Mesenchymal stem cell (in vitro differentiated cells and primary cell): ENCODE measurements at regions not wholly inside any gene's neighbourhood (a gene's known extent, or its start where the extent isn't known, plus 50 kb on each side); places are given as distances from the start of the nearest gene placed in this dataset.

Experiments used
- DNase-seq: peaks from one replicate; pipeline ENCODE4 v3.0.0-alpha.2; 2013
- H2AFZ ChIP-seq: one replicate; pipeline ENCODE4 v1.6.1; 2013; ENCODE audit warnings: low read depth, mild to moderate bottlenecking, control low read depth, inconsistent platforms, low read length, moderate library complexity
- H2AK5ac ChIP-seq: 2 replicates; pipeline ENCODE4 v1.6.1; 2013; ENCODE audit warnings: low read length, moderate library complexity, mild to moderate bottlenecking, inconsistent platforms; ENCODE audit not compliant: severe bottlenecking
- H2BK120ac ChIP-seq: one replicate; pipeline ENCODE4 v1.6.1; 2013; ENCODE audit warnings: low read depth, mild to moderate bottlenecking, inconsistent platforms, low read length, moderate library complexity
- H2BK12ac ChIP-seq, 2 experiments: one replicate each; pipeline ENCODE4 v1.6.1; 2013; ENCODE audit warnings: inconsistent platforms in 2 of 2, low read length in 2 of 2, mild to moderate bottlenecking in 2 of 2, moderate library complexity in 2 of 2, control low read depth in 1 of 2
- H2BK15ac ChIP-seq: one replicate; pipeline ENCODE4 v1.6.1; 2013; ENCODE audit warnings: mild to moderate bottlenecking, low read depth, inconsistent platforms; ENCODE audit not compliant: poor library complexity, severe bottlenecking
- H2BK5ac ChIP-seq: 2 replicates; pipeline ENCODE4 v1.6.1; 2013; ENCODE audit warnings: low read depth, mild to moderate bottlenecking, low read length, control low read depth, inconsistent platforms; ENCODE audit not compliant: poor library complexity, severe bottlenecking
- H3K14ac ChIP-seq, 2 experiments: one replicate each; pipeline ENCODE4 v1.6.1; 2013; ENCODE audit warnings: inconsistent platforms in 2 of 2, low read length in 2 of 2, control low read depth in 1 of 2, mild to moderate bottlenecking in 1 of 2, moderate library complexity in 1 of 2
- H3K18ac ChIP-seq, 2 experiments: one replicate each; pipeline ENCODE4 v1.6.1; 2013; ENCODE audit warnings: inconsistent platforms in 2 of 2, low read length in 2 of 2, control low read depth in 1 of 2, low read depth in 1 of 2, mild to moderate bottlenecking in 1 of 2
- H3K23ac ChIP-seq, 2 experiments: one replicate each; pipeline ENCODE4 v1.6.1; 2013; ENCODE audit warnings: inconsistent platforms in 2 of 2, low read length in 2 of 2, mild to moderate bottlenecking in 2 of 2, moderate library complexity in 2 of 2, control low read depth in 1 of 2
- H3K27ac ChIP-seq: 2 replicates; pipeline ENCODE4 v1.5.1; 2013; ENCODE audit warnings: mild to moderate bottlenecking, moderate library complexity, low read length, control low read depth, inconsistent platforms; ENCODE audit not compliant: poor library complexity, severe bottlenecking
- H3K27me3 ChIP-seq, 2 experiments: 2 replicates each; pipeline versions ENCODE4 v1.6.1 to v1.7.0; 2013; ENCODE audit warnings: low read length in 2 of 2, mild to moderate bottlenecking in 2 of 2, moderate library complexity in 2 of 2, control low read depth in 1 of 2, inconsistent platforms in 1 of 2; ENCODE audit not compliant: control insufficient read depth in 1 of 2, insufficient read depth in 1 of 2
- H3K36me3 ChIP-seq, 2 experiments: 2 replicates each; pipeline versions ENCODE4 v1.6.1 to v1.7.0; 2013; ENCODE audit warnings: low read length in 2 of 2, control low read depth in 1 of 2, inconsistent platforms in 1 of 2, low read depth in 1 of 2, mild to moderate bottlenecking in 1 of 2; ENCODE audit not compliant: insufficient read depth in 2 of 2, control insufficient read depth in 1 of 2
- H3K4ac ChIP-seq, 2 experiments: one replicate each; pipeline ENCODE4 v1.6.1; 2013; ENCODE audit warnings: inconsistent platforms in 2 of 2, low read length in 2 of 2, mild to moderate bottlenecking in 2 of 2, moderate library complexity in 2 of 2, control low read depth in 1 of 2, low read depth in 1 of 2
- H3K4me1 ChIP-seq: 2 replicates; pipeline ENCODE4 v1.6.1; 2013; ENCODE audit warnings: low read depth, low read length, control low read depth; ENCODE audit not compliant: control insufficient read depth, insufficient read depth
- H3K4me2 ChIP-seq: 2 replicates; pipeline ENCODE4 v1.6.1; 2013; ENCODE audit warnings: low read length, mild to moderate bottlenecking, inconsistent platforms; ENCODE audit not compliant: poor library complexity, severe bottlenecking
- H3K4me3 ChIP-seq, 2 experiments: 2 replicates each; pipeline versions ENCODE4 v1.5.1 to v1.7.0; 2013; ENCODE audit warnings: low read length in 2 of 2, mild to moderate bottlenecking in 2 of 2, control low read depth in 1 of 2, low read depth in 1 of 2; ENCODE audit not compliant: insufficient read depth in 1 of 2
- H3K79me1 ChIP-seq: replicated peaks from 2 replicates; pipeline ENCODE4 v1.6.1; 2013; ENCODE audit warnings: mild to moderate bottlenecking, control low read depth, low read length, inconsistent platforms; ENCODE audit not compliant: poor library complexity, severe bottlenecking
- H3K9ac ChIP-seq: 2 replicates; pipeline ENCODE4 v1.7.0; 2013; ENCODE audit warnings: mild to moderate bottlenecking, low read length, moderate library complexity
- H3K9me3 ChIP-seq: 2 replicates; pipeline ENCODE4 v1.7.0; 2013; ENCODE audit warnings: mild to moderate bottlenecking, low read length; ENCODE audit not compliant: control insufficient read depth
- H4K8ac ChIP-seq: one replicate; pipeline ENCODE4 v1.6.1; 2013; ENCODE audit warnings: inconsistent platforms, mild to moderate bottlenecking, low read length, moderate library complexity
- H4K91ac ChIP-seq: one replicate; pipeline ENCODE4 v1.6.1; 2013; ENCODE audit warnings: mild to moderate bottlenecking, low read length, inconsistent platforms
- WGBS: methylation state at CpG from one replicate; pipeline ENCODE4 v1.1.7; 2013; ENCODE audit warnings: mixed read lengths; 5-methylcytosine and 5-hydroxymethylcytosine counted together

DNA sequence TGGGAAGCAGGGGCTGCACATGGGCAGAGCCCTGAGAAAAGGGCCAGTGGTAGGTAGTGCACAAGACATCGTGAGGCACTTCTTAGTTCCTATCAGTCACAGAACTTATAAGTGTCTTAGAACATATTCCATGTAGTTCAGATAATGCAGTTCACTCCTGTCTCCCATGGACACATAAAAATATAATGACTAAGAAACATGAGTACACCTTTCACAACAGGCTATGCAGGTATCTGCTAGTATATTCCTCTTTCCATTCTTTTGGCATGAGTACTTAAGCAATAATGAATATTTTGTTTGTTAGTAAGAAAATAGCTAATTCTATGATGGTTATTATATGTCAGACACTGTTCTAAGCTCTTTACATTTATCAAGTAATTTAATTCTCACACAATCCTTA, 808.4 kb downstream of the BCL11A start:
- no peak overlapping the region for H3K4me3 ChIP-seq
- no peak overlapping the region for H2BK12ac ChIP-seq
- H3K4me1 ChIP-seq = no peaks in the 10 kb centered on the region
- H2BK5ac ChIP-seq = no peak overlapping the region
- no peak overlapping the region for H3K18ac ChIP-seq
- no peaks in the 10 kb centered on the region for H3K27me3 ChIP-seq
- H3K9ac ChIP-seq = no peak overlapping the region
- H4K8ac ChIP-seq = no peak overlapping the region
- DNase-seq = no peak
- no peak overlapping the region for H2AFZ ChIP-seq
- no peaks in the 10 kb centered on the region for H3K9me3 ChIP-seq
- H3K27ac ChIP-seq = no peak overlapping the region
- H3K36me3 ChIP-seq = no peaks in the 10 kb centered on the region
- H3K4me2 ChIP-seq = no peak overlapping the region
- WGBS = 60% methylated on average over 1 of the region's 1 CpG
- no peak overlapping the region for H2AK5ac ChIP-seq
- no peak overlapping the region for H3K14ac ChIP-seq
- H4K91ac ChIP-seq = no peak overlapping the region
- H2BK120ac ChIP-seq = no peak overlapping the region
- no peak overlapping the region for H3K23ac ChIP-seq
- no peak overlapping the region for H3K4ac ChIP-seq
- no peak overlapping the region for H2BK15ac ChIP-seq
- H3K79me1 ChIP-seq = no peaks in the 10 kb centered on the region

DNA sequence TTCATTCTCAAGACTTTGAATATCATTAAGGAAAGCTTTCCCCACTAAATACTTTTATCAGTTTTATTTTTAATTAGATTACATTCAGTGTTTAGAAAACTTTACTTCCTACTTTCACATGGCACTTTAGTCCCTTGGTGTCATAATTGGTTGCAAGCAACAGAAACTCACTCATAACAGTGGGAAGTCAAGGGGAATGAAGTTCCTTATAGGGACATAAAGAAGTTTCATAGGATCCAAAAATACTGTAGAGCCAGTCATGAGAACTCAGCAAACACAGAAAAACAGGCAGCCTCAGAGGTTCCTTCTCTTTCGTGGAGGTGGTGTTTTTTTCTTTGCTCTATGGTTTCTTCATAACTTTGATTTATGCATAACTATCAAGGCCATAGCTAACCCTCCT, 809.0 kb downstream of the BCL11A start:
- no peak overlapping the region for H2AK5ac ChIP-seq
- no peak overlapping the region for H2BK5ac ChIP-seq
- no peak overlapping the region for H4K91ac ChIP-seq
- no peaks in the 10 kb centered on the region for H3K36me3 ChIP-seq
- no peak overlapping the region for H3K27ac ChIP-seq
- no peak overlapping the region for H2BK120ac ChIP-seq
- no peak for DNase-seq
- H3K4ac ChIP-seq = no peak overlapping the region
- no peak overlapping the region for H3K23ac ChIP-seq
- H3K4me3 ChIP-seq = no peak overlapping the region
- no peak overlapping the region for H4K8ac ChIP-seq
- H3K27me3 ChIP-seq = no peaks in the 10 kb centered on the region
- no peak overlapping the region for H2AFZ ChIP-seq
- H2BK12ac ChIP-seq = no peak overlapping the region
- no peaks in the 10 kb centered on the region for H3K79me1 ChIP-seq
- no peak overlapping the region for H3K14ac ChIP-seq
- H3K4me1 ChIP-seq = no peaks in the 10 kb centered on the region
- no peak overlapping the region for H3K4me2 ChIP-seq
- WGBS = no CpG with 5 or more reads among the region's 1 CpG
- no peaks in the 10 kb centered on the region for H3K9me3 ChIP-seq
- no peak overlapping the region for H3K18ac ChIP-seq
- no peak overlapping the region for H2BK15ac ChIP-seq
- H3K9ac ChIP-seq = no peak overlapping the region

DNA sequence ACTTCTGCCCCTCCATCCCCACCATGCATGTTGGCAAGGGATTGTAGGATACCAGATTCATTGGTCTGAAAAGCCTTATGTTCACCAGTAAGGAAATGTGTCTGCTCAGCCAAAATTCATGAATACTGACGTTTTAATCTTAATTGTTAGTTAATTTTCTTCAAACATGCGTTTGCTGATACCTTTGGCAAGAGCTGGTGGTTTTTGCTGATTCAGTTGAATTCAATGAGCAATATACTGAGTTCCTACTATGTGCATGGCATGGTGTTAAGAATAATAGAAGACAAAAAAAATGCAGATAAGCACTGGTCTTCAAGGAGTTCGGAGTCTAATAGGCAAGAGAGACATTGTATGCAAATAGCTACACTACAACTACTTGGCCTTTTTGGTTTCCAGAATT, 811.6 kb downstream of the BCL11A start:
- Histone ChIP-seq H2BK120ac (no peak overlapping the region), H3K9me3 (no peaks in the 10 kb centered on the region), H3K4me1 (no peaks in the 10 kb centered on the region), H2BK15ac (no peak overlapping the region), H3K9ac (no peak overlapping the region), H3K4me3 (no peak overlapping the region), H3K14ac (no peak overlapping the region), H3K79me1 (no peaks in the 10 kb centered on the region), H4K8ac (no peak overlapping the region), H2AK5ac (no peak overlapping the region), H3K27me3 (no peaks in the 10 kb centered on the region), H3K27ac (no peak overlapping the region), H3K4me2 (no peak overlapping the region), H4K91ac (no peak overlapping the region), H3K36me3 (no peaks in the 10 kb centered on the region), H2BK5ac (no peak overlapping the region), H3K18ac (no peak overlapping the region), H3K4ac (no peak overlapping the region), H2BK12ac (no peak overlapping the region), H3K23ac (no peak overlapping the region), H2AFZ (no peak overlapping the region)
- DNase-seq = no peak
- 52% methylated on average over 2 of the region's 3 CpGs for WGBS

DNA sequence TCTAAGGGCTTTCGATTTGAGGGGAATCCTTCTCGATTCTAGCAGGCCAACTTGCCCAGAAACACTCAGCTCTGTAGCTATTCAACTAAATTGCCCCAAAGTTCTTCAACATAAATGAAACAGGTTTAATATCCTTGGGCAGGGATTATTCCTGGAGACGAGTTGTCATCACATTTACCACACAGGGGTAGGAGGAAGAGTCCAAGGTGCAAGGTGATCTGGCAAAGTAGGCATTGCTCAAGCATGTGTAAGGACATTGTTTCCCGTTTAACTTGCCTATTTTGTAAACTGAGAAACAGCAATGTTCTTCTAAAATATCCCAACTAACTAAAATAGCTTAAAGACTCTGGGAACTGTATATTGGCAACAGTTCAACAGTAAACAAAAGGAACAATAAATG, 814.3 kb downstream of the BCL11A start:
- no peak overlapping the region for H3K18ac ChIP-seq
- no peak overlapping the region for H3K27ac ChIP-seq
- H4K91ac ChIP-seq = no peak overlapping the region
- WGBS = 68% methylated on average over 3 of the region's 4 CpGs
- no peak for DNase-seq
- H3K27me3 ChIP-seq = no peaks in the 10 kb centered on the region
- no peak overlapping the region for H3K4me2 ChIP-seq
- no peak overlapping the region for H3K23ac ChIP-seq
- no peaks in the 10 kb centered on the region for H3K9me3 ChIP-seq
- H3K4me1 ChIP-seq = no peaks in the 10 kb centered on the region
- no peak overlapping the region for H2AFZ ChIP-seq
- H3K79me1 ChIP-seq = no peaks in the 10 kb centered on the region
- H2BK5ac ChIP-seq = no peak overlapping the region
- no peak overlapping the region for H2BK120ac ChIP-seq
- no peak overlapping the region for H3K14ac ChIP-seq
- no peak overlapping the region for H2BK12ac ChIP-seq
- H2BK15ac ChIP-seq = no peak overlapping the region
- H3K4me3 ChIP-seq = no peak overlapping the region
- no peak overlapping the region for H2AK5ac ChIP-seq
- no peak overlapping the region for H4K8ac ChIP-seq
- no peaks in the 10 kb centered on the region for H3K36me3 ChIP-seq
- H3K9ac ChIP-seq = no peak overlapping the region
- no peak overlapping the region for H3K4ac ChIP-seq
